ENCODE measurements at regions not wholly inside any gene's neighbourhood (a gene's known extent, or its start where the extent isn't known, plus 50 kb on each side); places are given as distances from the start of the nearest gene placed in this dataset.

GRCh38 chr5:125201446-125202052 lies 455.1 kb upstream of the ZNF608 start:
- TF ChIP-seq CTCF (IDR thresholded peaks at IDR 0.05) (no peak), POLR2A (IDR thresholded peaks at IDR 0.05) (no peak)
